ENCODE measurements at regions not wholly inside any gene's neighbourhood (a gene's known extent, or its start where the extent isn't known, plus 50 kb on each side); places are given as distances from the start of the nearest gene placed in this dataset.

- TF ChIP-seq, protein P1, sequence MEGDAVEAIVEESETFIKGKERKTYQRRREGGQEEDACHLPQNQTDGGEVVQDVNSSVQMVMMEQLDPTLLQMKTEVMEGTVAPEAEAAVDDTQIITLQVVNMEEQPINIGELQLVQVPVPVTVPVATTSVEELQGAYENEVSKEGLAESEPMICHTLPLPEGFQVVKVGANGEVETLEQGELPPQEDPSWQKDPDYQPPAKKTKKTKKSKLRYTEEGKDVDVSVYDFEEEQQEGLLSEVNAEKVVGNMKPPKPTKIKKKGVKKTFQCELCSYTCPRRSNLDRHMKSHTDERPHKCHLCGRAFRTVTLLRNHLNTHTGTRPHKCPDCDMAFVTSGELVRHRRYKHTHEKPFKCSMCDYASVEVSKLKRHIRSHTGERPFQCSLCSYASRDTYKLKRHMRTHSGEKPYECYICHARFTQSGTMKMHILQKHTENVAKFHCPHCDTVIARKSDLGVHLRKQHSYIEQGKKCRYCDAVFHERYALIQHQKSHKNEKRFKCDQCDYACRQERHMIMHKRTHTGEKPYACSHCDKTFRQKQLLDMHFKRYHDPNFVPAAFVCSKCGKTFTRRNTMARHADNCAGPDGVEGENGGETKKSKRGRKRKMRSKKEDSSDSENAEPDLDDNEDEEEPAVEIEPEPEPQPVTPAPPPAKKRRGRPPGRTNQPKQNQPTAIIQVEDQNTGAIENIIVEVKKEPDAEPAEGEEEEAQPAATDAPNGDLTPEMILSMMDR (IDR thresholded peaks at IDR 0.05), result no peak
- no peak overlapping the region for H3K4me3 ChIP-seq
- no peak overlapping the region for H3K27ac ChIP-seq
- DNase-seq (ENCODE audit: low spot score), result no peak
These were observed 216.1 kb downstream of the NUF2 start for GRCh38 chr1:163537809-163538208.

- TF ChIP-seq, protein P1 (IDR thresholded peaks at IDR 0.05), result no peak
- H3K27ac ChIP-seq, result no peak overlapping the region
- H3K4me3 ChIP-seq, result no peak overlapping the region
- DNase-seq (ENCODE audit: low spot score), result no peak
These were observed 216.9 kb downstream of the NUF2 start for GRCh38 chr1:163538667-163539066.

DNA sequence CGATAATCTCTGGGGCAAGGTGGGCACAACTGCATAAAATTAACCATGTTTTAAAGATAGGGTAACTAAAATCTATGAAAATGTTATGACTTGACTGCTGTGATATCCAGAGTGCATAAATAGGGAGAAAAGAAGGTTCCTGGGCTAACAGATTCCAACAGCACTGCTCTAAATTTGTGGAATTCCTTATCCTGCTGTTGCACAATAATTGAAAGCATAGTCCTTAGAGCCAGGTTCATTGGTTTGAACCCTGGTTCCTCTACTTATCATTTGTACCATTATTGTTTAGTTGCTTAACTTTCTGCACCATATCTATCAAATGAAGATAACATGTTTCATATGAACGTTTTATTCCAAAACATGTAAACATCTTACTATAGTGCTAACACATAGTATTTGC lies 219.0 kb downstream of the NUF2 start:
- no peak overlapping the region for H3K27ac ChIP-seq
- no peak overlapping the region for H3K4me3 ChIP-seq
- DNase-seq (ENCODE audit: low spot score), result no peak
- TF ChIP-seq, protein P1 (IDR thresholded peaks at IDR 0.05), result no peak

DNA sequence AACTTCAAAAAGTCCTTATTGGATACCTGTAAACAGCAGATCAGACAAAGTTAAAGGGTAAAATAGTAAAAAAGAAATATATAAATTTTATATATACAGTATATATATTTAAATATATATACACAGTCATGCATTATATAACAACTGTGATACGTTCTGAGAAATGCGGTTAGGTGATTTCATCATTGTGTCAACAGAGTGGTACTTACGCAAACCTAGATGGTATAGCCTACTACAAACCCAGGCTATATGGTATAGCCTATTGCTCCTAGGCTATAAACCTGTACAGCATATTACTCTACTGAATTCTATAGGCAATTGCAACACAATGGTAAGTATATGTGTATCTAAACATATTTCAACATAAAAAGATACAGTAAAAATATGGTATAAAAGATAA lies 222.7 kb downstream of the NUF2 start:
- Histone ChIP-seq H3K27ac (no peak overlapping the region), H3K4me3 (no peak overlapping the region)
- TF ChIP-seq, protein P1 (IDR thresholded peaks at IDR 0.05), result no peak
- DNase-seq (ENCODE audit: low spot score), result no peak

DNA sequence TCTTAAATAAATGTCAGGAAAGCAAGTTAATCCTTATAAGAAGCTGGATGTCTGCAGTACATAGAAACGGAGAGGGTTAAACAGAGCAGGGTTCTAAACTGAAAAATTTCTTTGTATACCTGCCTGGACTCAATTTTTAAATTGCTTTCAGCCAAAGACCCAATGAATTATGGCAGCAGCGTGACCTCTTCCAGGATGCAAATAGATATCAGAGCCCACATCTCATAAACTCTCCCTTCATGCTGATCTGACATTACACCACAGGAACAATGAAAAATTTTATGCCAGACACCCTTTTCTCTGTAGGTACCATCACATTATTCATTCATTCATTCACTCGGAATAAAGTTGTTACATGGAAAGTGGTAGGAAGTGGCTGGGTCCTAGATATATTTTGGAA lies 236.4 kb downstream of the NUF2 start:
- DNase-seq (ENCODE audit: low spot score), result no peak
- Histone ChIP-seq H3K27ac (no peak overlapping the region), H3K4me3 (no peak overlapping the region)
- TF ChIP-seq, protein P1 (IDR thresholded peaks at IDR 0.05), result no peak

DNA sequence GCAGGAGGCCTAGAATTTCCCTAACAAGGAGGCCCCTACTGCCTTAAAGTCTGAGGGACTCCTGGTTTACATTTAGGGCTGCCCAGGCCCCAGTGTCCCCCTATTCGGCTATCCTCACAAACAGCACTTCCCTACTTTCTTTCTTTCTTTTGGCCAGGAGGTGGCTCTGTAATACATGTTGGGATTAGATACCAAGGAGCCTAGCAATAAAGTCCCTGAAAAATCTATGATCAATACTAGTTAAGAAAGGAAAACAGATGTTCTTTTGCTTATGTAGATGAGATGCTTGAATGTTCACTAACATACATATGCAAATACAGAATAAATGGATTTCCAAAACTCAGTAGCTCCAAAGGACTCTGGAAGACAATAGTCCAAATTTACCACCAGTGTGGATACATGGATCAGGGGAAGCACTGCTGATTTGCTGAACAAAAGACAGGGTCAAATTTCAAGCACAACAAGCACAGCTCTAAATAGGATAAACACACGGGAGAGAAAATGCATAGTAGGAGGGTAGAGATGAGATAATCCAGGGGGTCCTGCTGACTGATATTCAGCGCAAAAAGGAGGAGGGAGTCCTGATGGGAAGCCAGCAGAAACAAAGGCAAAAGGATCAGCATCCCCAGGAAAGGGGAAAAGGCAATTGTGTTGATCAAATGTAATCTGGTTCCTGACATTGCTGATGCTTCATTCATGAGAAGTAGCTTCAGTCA lies 240.0 kb downstream of the NUF2 start:
- no peak for DNase-seq (ENCODE audit: low spot score)
- no peak overlapping the region for H3K27ac ChIP-seq
- TF ChIP-seq, protein P1 (IDR thresholded peaks at IDR 0.05), result no peak
- H3K4me3 ChIP-seq, result no peak overlapping the region

GRCh38 chr1:163562355-163562754 lies 240.6 kb downstream of the NUF2 start:
- no peak overlapping the region for H3K4me3 ChIP-seq
- TF ChIP-seq, protein P1 (IDR thresholded peaks at IDR 0.05), result no peak
- no peak for DNase-seq (ENCODE audit: low spot score)
- no peak overlapping the region for H3K27ac ChIP-seq

All from coronary artery (tissue), 2 donors.